ENCODE measurements at regions not wholly inside any gene's neighbourhood (a gene's known extent, or its start where the extent isn't known, plus 50 kb on each side); places are given as distances from the start of the nearest gene placed in this dataset.

GRCh38 chr10:104576611-104577010, 64.5 kb upstream of the SORCS3 start:
- DNase-seq (ENCODE audit: low read depth in 2 of 2) = no peak

GRCh38 chr10:104577163-104577562, 63.9 kb upstream of the SORCS3 start:
- DNase-seq (ENCODE audit: low read depth in 2 of 2) = no peak

- DNase-seq (ENCODE audit: low read depth in 2 of 2) = no peak
Observed at GRCh38 chr10:104577861-104578521, 63.1 kb upstream of the SORCS3 start.

- no peak for DNase-seq (ENCODE audit: low read depth in 2 of 2)
Observed at GRCh38 chr10:104578671-104579070, 62.4 kb upstream of the SORCS3 start.

- DNase-seq (ENCODE audit: low read depth in 2 of 2) = no peak
Observed at GRCh38 chr10:104579136-104579535, 62.0 kb upstream of the SORCS3 start.

- DNase-seq (ENCODE audit: low read depth in 2 of 2) = no peak
Observed at GRCh38 chr10:104580321-104580720, 60.8 kb upstream of the SORCS3 start.

- DNase-seq (ENCODE audit: low read depth in 2 of 2) = peak; percentile 25 to 53
Observed at GRCh38 chr10:104580774-104581675, 60.1 kb upstream of the SORCS3 start.

- no peak for DNase-seq (ENCODE audit: low read depth in 2 of 2)
Observed at GRCh38 chr10:104581884-104582601, 59.0 kb upstream of the SORCS3 start.

- DNase-seq (ENCODE audit: low read depth in 2 of 2) = no peak
Observed at GRCh38 chr10:104582602-104582951, 58.5 kb upstream of the SORCS3 start.

GRCh38 chr10:104582966-104583365, 58.1 kb upstream of the SORCS3 start:
- DNase-seq (ENCODE audit: low read depth in 2 of 2) = no peak

GRCh38 chr10:104584541-104584940, 56.5 kb upstream of the SORCS3 start:
- DNase-seq (ENCODE audit: low read depth in 2 of 2) = no peak

GRCh38 chr10:104587751-104588150, 53.3 kb upstream of the SORCS3 start:
- no peak for DNase-seq (ENCODE audit: low read depth in 2 of 2)

- DNase-seq (ENCODE audit: low read depth in 2 of 2) = no peak
Observed at GRCh38 chr10:104589431-104589830, 51.7 kb upstream of the SORCS3 start.

- no peak for DNase-seq (ENCODE audit: low read depth in 2 of 2)
Observed at GRCh38 chr10:104589871-104590270, 51.2 kb upstream of the SORCS3 start.
